A549 (cell line): ENCODE measurements at regions not wholly inside any gene's neighbourhood (a gene's known extent, or its start where the extent isn't known, plus 50 kb on each side); places are given as distances from the start of the nearest gene placed in this dataset.

ENCODE experiments used
- ATAC-seq, 2 experiments: fragments of 200-7000 bp in 1 of 2; fragments of >200 bp in 1 of 2; cut with Nextera tagmentation in 1 of 2; cut with Tn5 transposase in 1 of 2; 3 replicates each; pipeline versions ENCODE4 v1.8.0 to v1.9.1; 2018 to 2020; ENCODE audit warnings: mild to moderate bottlenecking in 1 of 2, moderate library complexity in 1 of 2
- CTCF ChIA-PET: fragments of 300-600 bp; sonication (Branson Sonifier 250); formaldehyde crosslinking; extraction: SDS; loops from one replicate; lab custom pipeline; 2021; ENCODE audit warnings: antibody characterized with exemption, inconsistent platforms; lab: Yijun Ruan, JAX
- POLR2A ChIA-PET: fragments of 350-600 bp; formaldehyde crosslinking; extraction: SDS; loops from one replicate; lab custom pipeline; 2021; ENCODE audit warnings: antibody characterized with exemption, inconsistent platforms; lab: Yijun Ruan, JAX
- DNase-seq, 2 experiments: peaks; one replicate each; pipeline versions ENCODE4 v3.0.0 to v3.0.0-alpha.2; 2011 to 2016; ENCODE audit warnings: low read depth in 1 of 2, low spot score in 1 of 2
- FAIRE-seq: peaks from 2 replicates; lab custom pipeline; 2011; peaks lifted over from hg19 to GRCh38; lab: Jason Lieb, UNC
- H3K27ac ChIP-seq, 2 experiments: fragments of >200 bp; sonication (Bioruptor Twin); formaldehyde crosslinking; 3 replicates each; pipeline ENCODE4 v1.5.1; 2016 to 2017
- H3K4me1 ChIP-seq: fragments of >200 bp; sonication (Bioruptor Twin); formaldehyde crosslinking; 3 replicates; pipeline ENCODE4 v1.6.1; 2016
- H3K4me2 ChIP-seq: fragments of >200 bp; sonication (Bioruptor Twin); formaldehyde crosslinking; 3 replicates; pipeline ENCODE4 v1.6.1; 2016
- H3K4me3 ChIP-seq: fragments of >200 bp; sonication (Bioruptor Twin); formaldehyde crosslinking; 3 replicates; pipeline ENCODE4 v1.5.1; 2016
- H3K9me3 ChIP-seq: fragments of >200 bp; sonication (Bioruptor Twin); formaldehyde crosslinking; 3 replicates; pipeline ENCODE4 v1.6.1; 2016
- BHLHE40 ChIP-seq: IDR thresholded peaks from 2 replicates; pipeline ENCODE4 v1.6.1; 2012; ENCODE audit warnings: low read depth, low read length, inconsistent platforms
- ESRRA ChIP-seq: fragments of 150-350 bp; IDR thresholded peaks from 2 replicates; pipeline ENCODE4 v1.6.1; 2014; ENCODE audit warnings: mild to moderate bottlenecking, low read length, borderline replicate concordance
- FOSL2 ChIP-seq, 2 experiments: fragments of 450-650 bp in 1 of 2; fragments of >200 bp in 1 of 2; sonication (Bioruptor Twin) in 1 of 2; formaldehyde crosslinking; IDR thresholded peaks; 2 replicates each; pipeline versions ENCODE4 v1.5.0 to v1.6.1; 2016 to 2020; ENCODE audit warnings: mild to moderate bottlenecking in 1 of 2, moderate library complexity in 1 of 2
- HEYL ChIP-seq: fragments of 250-450 bp; sonication (Bioruptor Pico); IDR thresholded peaks from 2 replicates; pipeline ENCODE4 v1.8.0; 2021; ENCODE audit warnings: mild to moderate bottlenecking, moderate library complexity
- HOXA7 ChIP-seq: fragments of 250-450 bp; sonication (Bioruptor Pico); IDR thresholded peaks from 2 replicates; pipeline ENCODE4 v1.5.0; 2020; ENCODE audit warnings: mild to moderate bottlenecking, moderate library complexity
- HOXB13 ChIP-seq: fragments of 250-450 bp; sonication (Bioruptor Pico); IDR thresholded peaks from 2 replicates; pipeline ENCODE4 v1.5.0; 2020; ENCODE audit warnings: low read depth, mild to moderate bottlenecking, moderate library complexity
- HOXB5 ChIP-seq: fragments of 250-450 bp; sonication (Bioruptor Pico); IDR thresholded peaks from 2 replicates; pipeline ENCODE4 v1.5.0; 2020; ENCODE audit warnings: mild to moderate bottlenecking, moderate library complexity
- JUNB ChIP-seq: fragments of >200 bp; sonication (Bioruptor Twin); formaldehyde crosslinking; IDR thresholded peaks from 2 replicates; pipeline ENCODE4 v1.6.1; 2016
- MAFK ChIP-seq: fragments of 450-650 bp; IDR thresholded peaks from 2 replicates; pipeline ENCODE4 v1.6.1; 2014; ENCODE audit not compliant: partially characterized antibody
- MAZ ChIP-seq: fragments of 150-350 bp; IDR thresholded peaks from 2 replicates; pipeline ENCODE4 v1.6.1; 2014; ENCODE audit warnings: antibody characterized with exemption, low read depth, low read length, borderline replicate concordance
- NR3C1 ChIP-seq: fragments of >200 bp; sonication (Bioruptor Twin); formaldehyde crosslinking; IDR thresholded peaks from 3 replicates; pipeline ENCODE4 v1.6.1; 2017
- PHF8 ChIP-seq: fragments of 200-600 bp; sonication (generic); IDR thresholded peaks from 2 replicates; pipeline ENCODE4 v1.6.1; 2016; ENCODE audit warnings: low read depth, mild to moderate bottlenecking, antibody characterized with exemption, moderate library complexity, borderline replicate concordance
- POLR2A ChIP-seq: IDR thresholded peaks from 2 replicates; pipeline ENCODE4 v1.6.1; 2012; ENCODE audit warnings: mild to moderate bottlenecking, low read length
- POLR2AphosphoS2 ChIP-seq: conservative IDR thresholded peaks from 2 replicates; pipeline ENCODE4 v1.6.1; 2012; ENCODE audit warnings: low read length, improper control_type of control experiment, inconsistent platforms
- RARB ChIP-seq: fragments of 250-450 bp; sonication (Bioruptor Pico); IDR thresholded peaks from 2 replicates; pipeline ENCODE4 v1.8.0; 2021; ENCODE audit warnings: mild to moderate bottlenecking, moderate library complexity
- SMC3 ChIP-seq: fragments of >200 bp; sonication (Bioruptor Twin); formaldehyde crosslinking; IDR thresholded peaks from 3 replicates; pipeline ENCODE4 v1.6.1; 2018; ENCODE audit warnings: inconsistent platforms
- TFCP2L1 ChIP-seq: fragments of 250-450 bp; sonication (Bioruptor Pico); IDR thresholded peaks from 2 replicates; pipeline ENCODE4 v1.5.0; 2021; ENCODE audit warnings: mild to moderate bottlenecking
- TP53 ChIP-seq: fragments of 250-450 bp; sonication (Bioruptor Pico); IDR thresholded peaks from 2 replicates; pipeline ENCODE4 v1.5.0; 2021; ENCODE audit warnings: mild to moderate bottlenecking, moderate library complexity
- ZC3H11A ChIP-seq: fragments of 450-650 bp; IDR thresholded peaks from 2 replicates; pipeline ENCODE4 v1.6.1; 2014; ENCODE audit warnings: antibody characterized with exemption, mild to moderate bottlenecking
- ZNF302 ChIP-seq: fragments of 250-450 bp; sonication (Bioruptor Pico); IDR thresholded peaks from 2 replicates; pipeline ENCODE4 v1.9.0; 2021; ENCODE audit warnings: inconsistent platforms, mild to moderate bottlenecking, moderate library complexity
- WGBS: methylation state at CpG from one replicate; pipeline ENCODE4 v1.1.6; 2017; ENCODE audit errors: missing lambda C conversion rate; 5-methylcytosine and 5-hydroxymethylcytosine counted together
- TF ChIP-seq, protein P1 (sequence below): fragments of 200-600 bp; sonication (generic); IDR thresholded peaks from 2 replicates; pipeline ENCODE4 v1.6.1; 2016; ENCODE audit warnings: antibody characterized with exemption, mild to moderate bottlenecking, moderate library complexity
- TF ChIP-seq, protein P2 (sequence below): fragments of 250-450 bp; sonication (Bioruptor Pico); IDR thresholded peaks from 2 replicates; pipeline ENCODE4 v1.5.0; 2021; ENCODE audit warnings: mild to moderate bottlenecking, moderate library complexity, borderline replicate concordance
- TF ChIP-seq, protein P3 (sequence below): fragments of 150-350 bp; IDR thresholded peaks from 2 replicates; pipeline ENCODE4 v1.6.1; 2014; ENCODE audit warnings: low read depth, mild to moderate bottlenecking, low read length
- TF ChIP-seq, protein P4 (sequence below): fragments of 450-650 bp; IDR thresholded peaks from 2 replicates; pipeline ENCODE4 v1.6.1; 2014; ENCODE audit warnings: antibody characterized with exemption
- TF ChIP-seq, protein P5 (sequence below): IDR thresholded peaks from 2 replicates; pipeline ENCODE4 v1.6.1; 2012; ENCODE audit warnings: low read depth, borderline replicate concordance

DNA sequence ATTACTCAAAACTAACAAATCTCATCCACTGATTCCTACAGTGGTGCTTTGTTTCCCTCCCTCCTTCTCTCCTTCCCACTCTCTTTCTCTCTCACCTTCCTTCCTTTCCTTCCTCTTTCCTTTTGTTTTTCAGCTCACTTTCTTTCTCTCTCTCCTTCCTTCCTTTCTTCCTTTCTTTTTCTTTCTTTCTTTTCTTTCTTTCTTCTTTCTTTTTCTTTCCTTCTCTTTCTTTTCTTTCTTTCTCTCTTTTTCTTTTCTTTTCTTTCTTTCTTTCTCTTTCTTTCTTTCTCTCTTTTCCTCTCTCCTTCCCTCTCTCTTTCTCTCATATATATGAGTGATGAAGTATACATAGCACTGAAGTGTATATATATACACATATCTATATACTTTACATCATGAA, 241.4 kb downstream of the CENPW start (continued):
- TF ChIP-seq, protein P1, sequence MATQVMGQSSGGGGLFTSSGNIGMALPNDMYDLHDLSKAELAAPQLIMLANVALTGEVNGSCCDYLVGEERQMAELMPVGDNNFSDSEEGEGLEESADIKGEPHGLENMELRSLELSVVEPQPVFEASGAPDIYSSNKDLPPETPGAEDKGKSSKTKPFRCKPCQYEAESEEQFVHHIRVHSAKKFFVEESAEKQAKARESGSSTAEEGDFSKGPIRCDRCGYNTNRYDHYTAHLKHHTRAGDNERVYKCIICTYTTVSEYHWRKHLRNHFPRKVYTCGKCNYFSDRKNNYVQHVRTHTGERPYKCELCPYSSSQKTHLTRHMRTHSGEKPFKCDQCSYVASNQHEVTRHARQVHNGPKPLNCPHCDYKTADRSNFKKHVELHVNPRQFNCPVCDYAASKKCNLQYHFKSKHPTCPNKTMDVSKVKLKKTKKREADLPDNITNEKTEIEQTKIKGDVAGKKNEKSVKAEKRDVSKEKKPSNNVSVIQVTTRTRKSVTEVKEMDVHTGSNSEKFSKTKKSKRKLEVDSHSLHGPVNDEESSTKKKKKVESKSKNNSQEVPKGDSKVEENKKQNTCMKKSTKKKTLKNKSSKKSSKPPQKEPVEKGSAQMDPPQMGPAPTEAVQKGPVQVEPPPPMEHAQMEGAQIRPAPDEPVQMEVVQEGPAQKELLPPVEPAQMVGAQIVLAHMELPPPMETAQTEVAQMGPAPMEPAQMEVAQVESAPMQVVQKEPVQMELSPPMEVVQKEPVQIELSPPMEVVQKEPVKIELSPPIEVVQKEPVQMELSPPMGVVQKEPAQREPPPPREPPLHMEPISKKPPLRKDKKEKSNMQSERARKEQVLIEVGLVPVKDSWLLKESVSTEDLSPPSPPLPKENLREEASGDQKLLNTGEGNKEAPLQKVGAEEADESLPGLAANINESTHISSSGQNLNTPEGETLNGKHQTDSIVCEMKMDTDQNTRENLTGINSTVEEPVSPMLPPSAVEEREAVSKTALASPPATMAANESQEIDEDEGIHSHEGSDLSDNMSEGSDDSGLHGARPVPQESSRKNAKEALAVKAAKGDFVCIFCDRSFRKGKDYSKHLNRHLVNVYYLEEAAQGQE, result no peak
- TF ChIP-seq HOXA7 (CRISPR knock-in tag) (no peak), FOSL2 (IDR thresholded peaks at IDR 0.05) (no peak), FOSL2 (CRISPR knock-in tag; IDR thresholded peaks at IDR 0.05) (no peak), SMC3 (no peak), TFCP2L1 (CRISPR knock-in tag) (no peak), ZC3H11A (no peak), POLR2AphosphoS2 (no peak), RARB (no peak)
- TF ChIP-seq, protein P2, sequence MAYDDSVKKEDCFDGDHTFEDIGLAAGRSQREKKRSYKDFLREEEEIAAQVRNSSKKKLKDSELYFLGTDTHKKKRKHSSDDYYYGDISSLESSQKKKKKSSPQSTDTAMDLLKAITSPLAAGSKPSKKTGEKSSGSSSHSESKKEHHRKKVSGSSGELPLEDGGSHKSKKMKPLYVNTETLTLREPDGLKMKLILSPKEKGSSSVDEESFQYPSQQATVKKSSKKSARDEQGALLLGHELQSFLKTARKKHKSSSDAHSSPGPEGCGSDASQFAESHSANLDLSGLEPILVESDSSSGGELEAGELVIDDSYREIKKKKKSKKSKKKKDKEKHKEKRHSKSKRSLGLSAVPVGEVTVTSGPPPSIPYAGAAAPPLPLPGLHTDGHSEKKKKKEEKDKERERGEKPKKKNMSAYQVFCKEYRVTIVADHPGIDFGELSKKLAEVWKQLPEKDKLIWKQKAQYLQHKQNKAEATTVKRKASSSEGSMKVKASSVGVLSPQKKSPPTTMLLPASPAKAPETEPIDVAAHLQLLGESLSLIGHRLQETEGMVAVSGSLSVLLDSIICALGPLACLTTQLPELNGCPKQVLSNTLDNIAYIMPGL (CRISPR knock-in tag), result no peak
- TF ChIP-seq, protein P3, sequence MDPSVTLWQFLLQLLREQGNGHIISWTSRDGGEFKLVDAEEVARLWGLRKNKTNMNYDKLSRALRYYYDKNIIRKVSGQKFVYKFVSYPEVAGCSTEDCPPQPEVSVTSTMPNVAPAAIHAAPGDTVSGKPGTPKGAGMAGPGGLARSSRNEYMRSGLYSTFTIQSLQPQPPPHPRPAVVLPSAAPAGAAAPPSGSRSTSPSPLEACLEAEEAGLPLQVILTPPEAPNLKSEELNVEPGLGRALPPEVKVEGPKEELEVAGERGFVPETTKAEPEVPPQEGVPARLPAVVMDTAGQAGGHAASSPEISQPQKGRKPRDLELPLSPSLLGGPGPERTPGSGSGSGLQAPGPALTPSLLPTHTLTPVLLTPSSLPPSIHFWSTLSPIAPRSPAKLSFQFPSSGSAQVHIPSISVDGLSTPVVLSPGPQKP, result no peak

DNA sequence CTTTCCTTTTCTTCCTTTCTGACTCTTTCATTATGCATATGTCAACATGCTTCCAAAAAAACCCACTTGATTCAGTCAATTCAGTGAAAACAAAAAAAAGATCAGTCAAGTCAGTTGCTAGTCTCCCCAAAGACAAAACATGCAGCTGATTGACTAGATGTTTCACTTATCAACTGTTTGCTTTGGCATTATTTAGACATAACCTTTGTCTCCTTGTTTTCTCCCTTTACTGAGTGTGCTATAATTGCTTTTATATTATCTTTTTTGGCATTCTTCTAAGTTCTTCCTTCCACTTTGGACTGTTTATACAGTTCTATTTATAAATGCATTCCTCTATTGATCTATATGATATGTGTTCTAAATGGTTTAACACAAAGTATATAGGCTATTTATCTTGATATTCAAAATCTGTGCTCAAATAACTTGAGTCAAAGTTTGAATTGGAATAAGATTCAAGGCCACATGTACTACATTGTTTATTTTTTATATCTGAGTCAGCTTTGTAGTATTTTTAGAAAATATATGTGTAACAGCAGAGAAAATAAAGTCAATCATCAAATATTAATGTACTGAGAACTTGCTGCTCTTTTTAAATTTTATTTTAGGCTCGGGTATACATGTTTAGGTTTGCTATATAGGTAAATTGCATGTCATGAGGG, 260.5 kb downstream of the CENPW start:
- no peaks in the 10 kb centered on the region for H3K4me1 ChIP-seq
- no peak overlapping the region for H3K27ac ChIP-seq
- no peak for DNase-seq
- POLR2A ChIA-PET, result no interaction called here
- 18% methylated on average over 1 of the region's 1 CpG for WGBS
- TF ChIP-seq MAZ, result no peak
- TF ChIP-seq ZNF302 (CRISPR knock-in tag), result no peak
- TF ChIP-seq PHF8, result no peak
- TF ChIP-seq, protein P2 (CRISPR knock-in tag), result no peak
- no peak for TF ChIP-seq MAFK
- TF ChIP-seq, protein P4, sequence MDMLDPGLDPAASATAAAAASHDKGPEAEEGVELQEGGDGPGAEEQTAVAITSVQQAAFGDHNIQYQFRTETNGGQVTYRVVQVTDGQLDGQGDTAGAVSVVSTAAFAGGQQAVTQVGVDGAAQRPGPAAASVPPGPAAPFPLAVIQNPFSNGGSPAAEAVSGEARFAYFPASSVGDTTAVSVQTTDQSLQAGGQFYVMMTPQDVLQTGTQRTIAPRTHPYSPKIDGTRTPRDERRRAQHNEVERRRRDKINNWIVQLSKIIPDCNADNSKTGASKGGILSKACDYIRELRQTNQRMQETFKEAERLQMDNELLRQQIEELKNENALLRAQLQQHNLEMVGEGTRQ, result no peak
- TF ChIP-seq JUNB, result no peak
- TF ChIP-seq TP53 (CRISPR knock-in tag), result no peak
- TF ChIP-seq NR3C1, result no peak
- TF ChIP-seq BHLHE40, result no peak
- no peak for TF ChIP-seq HEYL (CRISPR knock-in tag)
- TF ChIP-seq, protein P3, result no peak
- TF ChIP-seq HOXB5 (CRISPR knock-in tag), result no peak
- no peak for TF ChIP-seq HOXB13 (CRISPR knock-in tag)
- TF ChIP-seq, protein P5, sequence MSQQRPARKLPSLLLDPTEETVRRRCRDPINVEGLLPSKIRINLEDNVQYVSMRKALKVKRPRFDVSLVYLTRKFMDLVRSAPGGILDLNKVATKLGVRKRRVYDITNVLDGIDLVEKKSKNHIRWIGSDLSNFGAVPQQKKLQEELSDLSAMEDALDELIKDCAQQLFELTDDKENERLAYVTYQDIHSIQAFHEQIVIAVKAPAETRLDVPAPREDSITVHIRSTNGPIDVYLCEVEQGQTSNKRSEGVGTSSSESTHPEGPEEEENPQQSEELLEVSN, result no peak
- no peak for TF ChIP-seq POLR2A
- no peak for TF ChIP-seq ZC3H11A
- TF ChIP-seq RARB, result no peak
- TF ChIP-seq ESRRA, result no peak
- ATAC-seq, result no peak
- CTCF ChIA-PET, result no interaction called here
- no peak for FAIRE-seq
- no peaks in the 10 kb centered on the region for H3K9me3 ChIP-seq
- no peak overlapping the region for H3K4me2 ChIP-seq
- no peak overlapping the region for H3K4me3 ChIP-seq
